ENCODE measurements at regions not wholly inside any gene's neighbourhood (a gene's known extent, or its start where the extent isn't known, plus 50 kb on each side); places are given as distances from the start of the nearest gene placed in this dataset.

- Histone ChIP-seq H3K4me3 (no peak overlapping the region), H3K36me3 (no peaks in the 10 kb centered on the region), H3K27me3 (no peaks in the 10 kb centered on the region), H3K4me1 (peaks cover 15% of the 10 kb centered on the region), H3K9me3 (peaks cover 14% of the 10 kb centered on the region), H3K27ac (no peak overlapping the region)
- DNase-seq (ENCODE audit: extremely low spot score in 2 of 2), result no peak
- intact Hi-C loops (cut with DNase I), result loop anchor here (5.0 kb wide), 1 partner anchor 551 kb away; no protein-coding TSS in a partner anchor
- TF ChIP-seq POLR2A (IDR thresholded peaks at IDR 0.05) (no peak), CTCF (IDR thresholded peaks at IDR 0.05) (no peak), POLR2AphosphoS5 (IDR thresholded peaks at IDR 0.05; ENCODE audit: insufficient read depth in 1 of 2, low read depth in 1 of 2) (no peak)
Observed at GRCh38 chr1:2871246-2871815, 69.8 kb upstream of the TTC34 start.

GRCh38 chr1:2874207-2874606, 72.7 kb upstream of the TTC34 start:
- Histone ChIP-seq H3K27me3 (no peaks in the 10 kb centered on the region), H3K4me1 (peaks cover 15% of the 10 kb centered on the region), H3K27ac (no peak overlapping the region), H3K9me3 (peaks cover 14% of the 10 kb centered on the region), H3K36me3 (no peaks in the 10 kb centered on the region), H3K4me3 (no peak overlapping the region)
- intact Hi-C loops (cut with DNase I), result loop anchor here (5.0 kb wide), 1 partner anchor 548 kb away; no protein-coding TSS in a partner anchor
- TF ChIP-seq POLR2A (IDR thresholded peaks at IDR 0.05), result no peak
- no peak for TF ChIP-seq POLR2AphosphoS5 (IDR thresholded peaks at IDR 0.05; ENCODE audit: insufficient read depth in 1 of 2, low read depth in 1 of 2)
- no peak for TF ChIP-seq CTCF (IDR thresholded peaks at IDR 0.05)
- DNase-seq (ENCODE audit: extremely low spot score in 2 of 2), result no peak

GRCh38 chr1:2874607-2875480, 73.4 kb upstream of the TTC34 start:
- H3K27me3 ChIP-seq, result no peaks in the 10 kb centered on the region

GRCh38 chr1:2875707-2876561, 74.4 kb upstream of the TTC34 start:
- no peak overlapping the region for H3K4me3 ChIP-seq
- peaks cover 15% of the 10 kb centered on the region for H3K4me1 ChIP-seq
- H3K27ac ChIP-seq, result no peak overlapping the region
- H3K27me3 ChIP-seq, result no peaks in the 10 kb centered on the region
- intact Hi-C loops (cut with DNase I), result no loop called here
- TF ChIP-seq CTCF (IDR thresholded peaks at IDR 0.05), result no peak
- no peak for TF ChIP-seq POLR2AphosphoS5 (IDR thresholded peaks at IDR 0.05; ENCODE audit: insufficient read depth in 1 of 2, low read depth in 1 of 2)
- no peak for TF ChIP-seq POLR2A (IDR thresholded peaks at IDR 0.05)
- peaks cover 10% of the 10 kb centered on the region for H3K9me3 ChIP-seq
- H3K36me3 ChIP-seq, result no peaks in the 10 kb centered on the region
- DNase-seq (ENCODE audit: extremely low spot score in 2 of 2), result no peak

More at GRCh38 chr1:2874607-2875480, 73.4 kb upstream of the TTC34 start:
- intact Hi-C loops (cut with DNase I), result loop anchor here (5.0 kb wide), 1 partner anchor 547 kb away; no protein-coding TSS in a partner anchor
- peak overlapping the region in 1 of 2 donors; percentile 11 for H3K4me3 ChIP-seq
- peaks cover 15% of the 10 kb centered on the region for H3K4me1 ChIP-seq
- TF ChIP-seq POLR2AphosphoS5 (IDR thresholded peaks at IDR 0.05; ENCODE audit: insufficient read depth in 1 of 2, low read depth in 1 of 2) (no peak), POLR2A (IDR thresholded peaks at IDR 0.05) (no peak)
- H3K36me3 ChIP-seq, result no peaks in the 10 kb centered on the region
- no peak for DNase-seq (ENCODE audit: extremely low spot score in 2 of 2)
- H3K27ac ChIP-seq, result no peak overlapping the region
- H3K9me3 ChIP-seq, result peaks cover 14% of the 10 kb centered on the region

- H3K27ac ChIP-seq, result no peak overlapping the region
- peaks cover 15% of the 10 kb centered on the region for H3K4me1 ChIP-seq
- no peaks in the 10 kb centered on the region for H3K27me3 ChIP-seq
- intact Hi-C loops (cut with DNase I), result no loop called here
- H3K36me3 ChIP-seq, result no peaks in the 10 kb centered on the region
- H3K9me3 ChIP-seq, result peaks cover 2% of the 10 kb centered on the region
- no peak overlapping the region for H3K4me3 ChIP-seq
- DNase-seq (ENCODE audit: extremely low spot score in 2 of 2), result no peak
- TF ChIP-seq POLR2AphosphoS5 (IDR thresholded peaks at IDR 0.05; ENCODE audit: insufficient read depth in 1 of 2, low read depth in 1 of 2), result no peak
- no peak for TF ChIP-seq CTCF (IDR thresholded peaks at IDR 0.05)
- TF ChIP-seq POLR2A (IDR thresholded peaks at IDR 0.05), result no peak
Observed at GRCh38 chr1:2876846-2877245, 75.4 kb upstream of the TTC34 start.
